HG03571 (cell line): ENCODE measurements at regions not wholly inside any gene's neighbourhood (a gene's known extent, or its start where the extent isn't known, plus 50 kb on each side); places are given as distances from the start of the nearest gene placed in this dataset.
A peak's percentile ranks its signal among the peaks of the same experiment; 100 is the strongest.

Experiments used
- ATAC-seq: cut with Tn5 transposase; IDR thresholded peaks from one replicate; pipeline ENCODE4 v1.9.1; 2021; ENCODE audit not compliant: unreplicated experiment

DNA sequence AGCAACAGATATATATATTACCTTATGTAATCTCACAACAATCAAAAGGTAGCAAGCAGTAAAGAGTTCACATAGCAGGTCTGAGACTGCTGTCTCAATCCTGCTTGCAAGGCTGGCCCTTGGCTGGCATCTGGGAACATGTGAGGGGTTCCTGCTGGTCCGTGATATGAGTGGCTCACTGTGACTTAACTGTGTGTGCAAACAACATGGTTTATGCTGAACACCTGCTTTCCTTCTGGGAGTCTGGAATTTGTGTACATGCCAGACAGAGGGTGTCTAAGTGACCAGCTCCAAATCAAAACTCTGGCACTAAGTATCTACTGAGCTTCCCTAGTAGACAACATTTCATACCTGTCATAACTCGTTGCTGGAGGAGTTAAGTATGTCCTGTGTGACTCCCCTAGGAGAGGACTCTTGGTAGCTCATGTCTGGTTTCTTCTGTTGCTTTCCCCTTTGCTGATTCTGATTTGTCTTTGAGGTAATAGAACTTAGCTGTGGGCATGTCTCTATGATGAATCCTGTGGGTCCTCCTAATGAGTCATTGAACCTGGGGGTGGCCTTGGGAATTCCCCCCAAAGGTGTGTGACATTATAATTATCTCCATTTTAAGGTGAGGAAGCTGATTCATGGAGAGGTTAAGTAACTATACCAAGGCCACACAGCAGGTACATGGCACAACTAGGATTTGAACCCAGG, 131.6 kb upstream of the NEDD9 start:
- ATAC-seq: no peak

DNA sequence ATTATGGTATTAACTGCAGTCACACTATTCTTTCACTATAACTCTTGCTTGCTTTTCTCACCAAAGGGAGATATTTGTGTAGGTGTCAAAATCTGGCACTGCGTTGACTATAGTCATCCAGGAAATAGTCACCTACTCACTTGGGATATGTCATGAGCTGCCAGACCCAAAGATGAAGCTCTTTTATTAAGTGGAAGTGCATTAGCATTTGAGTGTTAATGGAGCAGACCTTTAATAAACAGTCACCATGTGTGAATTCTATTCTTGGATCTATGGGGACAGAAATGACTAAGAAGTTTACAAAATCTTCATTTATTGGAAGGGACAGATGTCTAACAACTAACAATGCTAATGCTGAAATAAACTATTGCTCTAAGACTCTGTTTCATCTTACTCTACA, 130.1 kb upstream of the NEDD9 start:
- no peak for ATAC-seq

DNA sequence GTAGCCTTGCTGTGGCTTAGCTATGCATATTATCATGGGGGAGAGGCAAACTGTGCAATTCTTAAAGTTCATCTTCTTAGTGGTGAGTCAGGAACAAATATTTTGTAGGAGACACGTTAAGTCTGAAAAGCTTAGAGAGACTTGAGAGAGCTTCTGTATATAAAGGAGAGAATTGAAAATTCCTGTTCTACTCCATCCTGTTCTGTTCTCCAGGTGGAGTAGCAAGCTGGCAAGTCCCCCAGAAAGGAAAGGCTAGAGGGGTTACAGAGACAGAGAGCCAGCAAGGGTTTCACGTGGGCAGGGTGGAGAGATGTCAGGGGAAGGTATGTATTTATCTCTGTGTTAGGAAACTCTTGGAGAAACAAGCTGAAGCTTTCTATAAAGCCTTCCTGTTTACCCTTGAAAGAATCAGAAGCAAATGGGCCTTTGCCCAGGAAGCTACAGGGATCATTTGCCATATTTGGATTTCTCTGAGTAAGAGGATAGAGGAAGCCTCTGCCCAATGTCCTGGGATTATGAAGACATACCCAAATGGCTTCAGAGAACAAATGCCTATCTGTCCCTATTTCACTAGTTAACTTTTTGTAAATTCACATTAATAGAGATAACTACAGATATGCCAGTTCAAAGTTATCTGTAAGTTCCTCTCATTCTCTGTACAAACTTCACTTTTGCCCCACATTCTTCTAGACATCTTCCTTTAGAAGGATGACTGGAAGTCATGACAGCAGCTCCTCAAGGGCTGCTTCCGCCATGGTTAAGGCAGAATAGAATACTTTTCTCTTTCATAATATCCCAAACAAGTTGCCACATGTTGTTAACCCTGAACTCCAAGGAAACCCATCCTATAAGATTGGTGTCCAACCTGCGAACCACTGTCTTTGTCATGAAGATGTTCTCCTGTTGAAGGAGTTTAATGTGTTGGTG, 126.7 kb upstream of the NEDD9 start:
- no peak for ATAC-seq

DNA sequence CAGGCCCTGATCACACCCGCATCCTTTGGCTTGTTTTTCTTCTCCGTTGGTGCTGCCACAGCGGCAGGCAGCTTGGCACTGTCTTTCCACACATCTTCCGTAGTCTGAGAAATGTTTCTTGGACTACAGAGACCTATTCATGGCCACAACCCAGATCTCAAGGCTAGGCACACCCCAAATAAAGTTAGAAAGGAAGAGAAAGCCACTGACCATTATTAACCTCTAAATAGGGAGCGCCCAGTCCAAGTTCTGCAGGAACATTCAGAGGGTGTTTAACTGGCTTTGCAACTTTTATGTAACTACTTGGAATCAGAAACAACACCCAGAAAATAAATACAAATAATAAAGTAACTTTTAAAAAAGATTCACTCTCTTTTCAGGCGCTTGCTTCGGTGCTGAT, 124.8 kb upstream of the NEDD9 start:
- ATAC-seq: no peak

DNA sequence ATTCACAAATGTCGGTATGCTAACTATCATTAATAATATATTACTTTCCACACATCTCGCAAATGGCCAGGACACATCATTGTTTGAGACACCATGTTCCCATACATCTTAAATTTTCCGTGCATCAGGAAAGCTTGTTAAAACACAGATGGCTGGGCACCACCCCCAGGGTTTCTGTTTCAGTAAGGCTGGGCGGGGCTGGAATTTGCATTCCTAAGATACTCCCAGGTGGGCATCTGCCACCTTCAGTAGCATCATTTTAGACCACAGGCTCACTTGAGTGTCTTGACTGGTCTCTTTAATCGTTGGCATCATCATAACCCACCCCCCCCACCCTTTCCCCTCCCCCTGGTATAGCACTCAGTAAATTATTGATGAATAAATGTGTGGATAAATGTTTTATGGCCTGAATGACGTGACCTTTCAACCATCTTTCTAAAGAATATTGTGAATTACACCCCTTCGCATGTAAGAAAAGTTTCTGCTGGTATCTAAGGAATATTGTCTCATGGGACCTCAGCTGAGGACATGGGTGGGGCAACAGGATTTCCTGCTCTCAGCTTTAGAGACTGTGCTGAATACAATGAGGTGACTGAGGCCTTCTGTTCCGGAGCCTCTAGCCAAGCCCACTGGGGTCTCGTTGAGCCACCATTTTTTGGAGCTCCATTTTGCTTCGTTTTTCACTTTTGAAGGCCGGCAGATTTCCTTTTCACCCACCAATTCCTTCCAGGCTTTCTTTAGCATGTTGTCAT, 124.1 kb upstream of the NEDD9 start:
- ATAC-seq: no peak

DNA sequence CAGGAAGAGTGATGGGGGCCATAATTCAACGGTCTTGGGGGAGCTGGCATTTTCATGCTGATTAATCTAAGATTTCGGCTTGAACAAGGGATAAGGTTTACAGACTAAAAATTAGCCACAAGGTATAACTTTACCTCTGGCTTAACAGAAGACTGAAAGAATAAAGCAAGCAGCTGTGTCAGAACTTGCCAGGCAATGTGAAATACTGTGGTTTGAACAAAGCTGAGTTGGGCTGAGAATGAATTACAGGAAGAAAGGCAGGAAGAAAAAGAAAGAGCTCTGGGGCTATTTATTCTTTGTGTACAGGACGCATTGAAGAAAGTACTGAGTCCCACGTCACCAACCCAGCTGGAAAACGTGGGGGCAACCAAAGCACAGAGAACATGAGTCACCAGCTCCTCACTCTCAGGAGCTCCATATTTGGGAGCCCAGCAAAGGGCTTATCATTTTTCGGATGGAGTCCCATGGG, 121.5 kb upstream of the NEDD9 start:
- no peak for ATAC-seq

DNA sequence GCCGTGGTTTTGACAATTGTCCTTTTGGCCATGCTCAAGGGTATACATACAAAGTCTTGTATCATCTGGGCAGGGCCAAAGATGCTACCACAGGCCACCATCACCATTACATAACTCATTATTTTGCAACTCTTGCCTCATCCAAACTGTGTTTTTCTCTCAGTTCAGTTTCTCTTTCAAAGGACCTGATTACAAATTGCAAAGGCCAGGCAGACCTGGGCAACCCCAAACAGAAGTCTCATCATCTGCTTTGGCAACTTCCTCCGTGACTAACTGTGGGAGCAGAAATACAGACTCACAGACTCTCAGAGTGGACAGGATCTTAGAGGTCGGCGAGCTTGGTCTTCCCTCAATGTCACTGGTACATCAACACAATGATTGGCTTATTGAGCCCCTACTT, 117.8 kb upstream of the NEDD9 start:
- ATAC-seq: no peak

DNA sequence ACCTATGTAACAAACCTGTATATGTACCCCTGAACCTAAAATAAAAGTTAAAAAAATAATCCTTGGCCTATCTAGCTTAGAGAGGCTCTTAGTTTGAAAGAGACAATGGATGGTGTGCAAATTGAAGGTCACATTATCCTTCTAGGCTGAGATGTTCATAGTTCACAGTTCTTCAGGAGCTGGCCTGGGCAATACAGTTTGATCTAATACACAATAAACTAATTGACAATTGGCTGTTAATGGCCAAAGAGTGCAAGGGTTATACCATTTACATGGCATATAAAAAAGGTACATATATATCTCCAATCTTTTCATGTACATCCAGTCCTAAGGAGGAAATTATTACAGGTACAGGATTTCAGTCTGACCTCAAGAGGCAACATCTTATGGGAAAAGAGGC, 117.4 kb upstream of the NEDD9 start:
- ATAC-seq: no peak

DNA sequence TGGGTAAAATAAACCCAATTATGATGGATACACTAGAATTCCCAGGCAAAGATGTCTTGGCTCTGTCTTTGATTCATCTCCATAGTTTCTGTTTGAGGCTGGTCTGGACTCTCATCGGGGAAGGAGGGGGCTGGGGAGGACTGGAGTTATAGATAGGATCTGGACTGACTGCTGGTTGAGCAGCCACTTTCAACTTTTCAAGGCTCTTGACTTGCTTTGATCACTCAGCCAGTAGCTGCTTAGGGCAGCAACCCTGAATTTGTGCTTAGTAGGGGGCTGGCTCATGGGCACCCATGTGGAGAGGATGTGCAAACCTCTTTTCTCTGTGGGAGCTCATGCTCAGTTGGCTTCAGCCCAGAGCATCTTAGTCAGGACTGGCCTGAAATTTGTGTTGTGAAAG, 114.0 kb upstream of the NEDD9 start:
- peak; percentile 57 for ATAC-seq

DNA sequence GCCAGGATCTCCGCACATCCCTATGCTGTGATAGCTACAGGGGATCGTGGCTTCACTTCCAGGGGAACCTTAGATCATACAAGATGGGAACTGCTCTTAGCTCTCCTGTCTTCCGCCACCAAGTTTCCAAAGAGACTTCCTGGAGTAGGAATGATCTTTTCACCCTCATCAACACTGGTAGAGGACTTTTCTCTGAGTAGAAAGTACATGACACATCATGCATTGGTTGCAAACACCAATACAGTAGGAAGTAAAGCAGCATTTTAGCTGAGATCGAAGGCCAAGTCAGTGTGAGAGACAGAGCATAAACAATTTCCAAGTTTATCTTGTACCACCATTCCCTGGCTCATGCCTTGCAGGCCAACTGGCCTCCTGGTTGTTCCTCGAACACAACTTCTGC, 113.1 kb upstream of the NEDD9 start:
- no peak for ATAC-seq

DNA sequence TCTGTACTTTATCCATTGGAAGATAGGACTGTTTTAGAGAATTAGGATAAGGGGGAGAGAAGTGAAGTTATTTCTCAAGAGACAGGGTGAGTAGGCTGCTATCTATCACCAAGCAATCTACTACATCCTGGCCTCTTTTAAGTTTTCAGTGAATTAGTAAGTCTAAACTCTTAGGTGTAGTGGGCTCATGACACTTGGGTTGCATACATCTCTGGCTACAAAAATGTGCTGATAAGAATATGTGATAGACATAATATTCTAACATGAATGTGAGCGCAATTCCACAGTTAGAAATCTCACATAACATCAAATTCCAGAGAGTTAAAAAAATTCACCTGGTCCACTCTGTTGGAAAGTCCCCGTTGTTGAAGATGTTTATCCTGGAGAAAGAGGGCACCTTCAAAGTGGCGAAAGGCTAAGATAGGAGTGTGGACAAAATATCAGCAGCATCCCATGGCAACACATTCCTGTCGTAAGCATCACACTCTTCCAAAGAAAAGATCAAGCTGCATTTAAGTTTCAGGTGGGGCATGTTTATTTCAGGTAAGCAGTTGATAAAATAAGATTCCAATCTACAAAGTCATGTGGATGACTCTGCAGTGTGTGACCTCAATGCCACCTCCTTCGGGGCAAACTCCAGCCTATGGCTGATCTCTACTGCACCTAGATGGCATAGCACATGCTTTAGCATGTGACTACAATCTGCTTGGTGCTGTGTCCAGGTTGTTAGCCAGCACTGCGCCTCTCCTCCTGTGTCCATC, 111.7 kb upstream of the NEDD9 start:
- no peak for ATAC-seq

DNA sequence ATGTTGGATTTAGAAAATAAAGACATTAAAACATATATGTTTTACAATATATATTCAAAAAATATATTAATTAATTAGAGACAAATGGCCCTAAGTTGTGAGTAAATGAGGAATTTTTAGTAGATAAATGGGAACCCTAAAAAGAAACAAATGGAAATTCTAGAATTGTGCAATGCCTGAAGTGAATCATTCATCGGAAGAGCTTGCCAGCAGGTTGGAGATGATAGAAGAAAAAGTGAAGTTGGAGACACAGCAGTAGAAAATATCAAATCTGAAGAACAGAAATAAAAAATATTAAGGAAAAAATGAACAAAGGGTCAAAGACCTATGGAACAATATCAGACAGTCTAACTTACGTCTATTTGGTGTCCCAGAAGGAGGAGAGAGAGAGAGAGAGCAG, 109.4 kb upstream of the NEDD9 start:
- ATAC-seq: no peak

DNA sequence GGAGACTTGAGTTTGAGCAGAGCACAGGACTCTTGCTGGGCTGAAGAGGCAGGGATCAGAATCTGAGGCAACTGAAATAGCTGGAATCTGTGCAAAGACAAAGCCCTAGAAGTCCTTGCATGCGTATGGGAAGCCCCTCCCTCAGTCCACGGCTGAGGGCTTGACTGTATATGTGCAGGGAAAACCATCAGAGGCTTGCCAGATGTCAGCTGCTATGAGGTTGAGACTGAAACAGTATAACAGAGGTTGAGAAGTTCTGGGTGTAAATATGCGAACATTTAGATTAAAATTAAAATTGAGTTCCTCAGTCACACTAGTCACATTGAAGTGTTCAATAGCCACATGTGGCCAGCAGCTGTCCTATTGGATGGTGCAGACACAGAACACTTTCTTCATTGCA, 108.8 kb upstream of the NEDD9 start:
- no peak for ATAC-seq

DNA sequence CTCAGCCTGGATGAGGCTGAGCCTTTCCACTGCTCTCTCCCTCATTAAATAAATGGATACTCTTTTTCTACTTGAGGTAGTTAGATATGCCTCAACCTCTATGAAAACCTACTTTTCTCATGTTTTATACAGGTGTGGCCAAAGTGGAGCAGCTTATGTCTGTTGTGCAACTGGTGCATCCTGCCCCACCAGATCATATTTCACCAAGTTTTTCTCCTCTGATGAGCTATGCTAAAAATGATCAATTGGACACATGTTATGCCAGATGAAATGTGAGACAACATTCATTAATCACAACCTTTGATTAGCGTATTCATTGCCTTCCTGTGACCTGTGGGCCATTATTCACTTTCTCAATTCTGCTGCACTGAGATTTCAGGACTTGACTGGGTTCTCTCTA, 106.9 kb upstream of the NEDD9 start:
- ATAC-seq: no peak

DNA sequence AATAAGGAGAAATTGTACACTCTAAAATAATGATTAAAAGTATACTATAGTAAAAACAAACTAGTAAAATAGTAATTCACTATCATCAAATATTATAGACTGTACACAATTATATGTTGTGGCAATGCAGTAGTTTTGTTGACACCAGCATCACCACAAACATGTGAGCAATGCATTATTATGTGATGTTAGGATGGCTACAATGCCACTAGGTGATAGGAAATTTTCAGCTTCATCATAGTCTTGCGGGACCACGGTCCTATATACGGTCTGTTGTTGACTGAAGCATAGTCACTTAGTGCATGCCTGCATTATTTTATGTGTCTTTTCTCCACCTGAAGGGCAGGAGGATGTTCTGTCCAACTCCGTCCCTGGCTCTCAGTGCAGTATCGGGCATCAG, 104.8 kb upstream of the NEDD9 start:
- no peak for ATAC-seq

DNA sequence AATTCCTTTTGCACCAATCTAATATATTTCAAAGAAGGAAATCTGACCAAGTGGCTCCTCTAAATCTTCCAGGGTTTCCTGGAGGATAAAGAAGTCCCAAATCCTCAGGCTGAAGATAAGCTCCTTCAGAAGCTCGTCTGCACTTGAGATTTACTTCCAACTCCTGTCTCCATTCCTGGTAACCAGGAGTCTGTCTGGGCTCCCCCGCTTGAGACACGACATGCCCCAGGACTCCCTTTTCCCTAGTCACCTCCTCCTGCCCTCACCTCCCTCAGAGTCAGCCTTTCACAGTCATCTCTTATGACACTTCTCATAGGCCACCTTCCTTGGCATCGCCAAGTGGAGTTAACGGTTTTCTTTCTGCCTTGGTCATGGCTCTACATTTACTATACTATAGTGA, 103.4 kb upstream of the NEDD9 start:
- ATAC-seq: no peak

DNA sequence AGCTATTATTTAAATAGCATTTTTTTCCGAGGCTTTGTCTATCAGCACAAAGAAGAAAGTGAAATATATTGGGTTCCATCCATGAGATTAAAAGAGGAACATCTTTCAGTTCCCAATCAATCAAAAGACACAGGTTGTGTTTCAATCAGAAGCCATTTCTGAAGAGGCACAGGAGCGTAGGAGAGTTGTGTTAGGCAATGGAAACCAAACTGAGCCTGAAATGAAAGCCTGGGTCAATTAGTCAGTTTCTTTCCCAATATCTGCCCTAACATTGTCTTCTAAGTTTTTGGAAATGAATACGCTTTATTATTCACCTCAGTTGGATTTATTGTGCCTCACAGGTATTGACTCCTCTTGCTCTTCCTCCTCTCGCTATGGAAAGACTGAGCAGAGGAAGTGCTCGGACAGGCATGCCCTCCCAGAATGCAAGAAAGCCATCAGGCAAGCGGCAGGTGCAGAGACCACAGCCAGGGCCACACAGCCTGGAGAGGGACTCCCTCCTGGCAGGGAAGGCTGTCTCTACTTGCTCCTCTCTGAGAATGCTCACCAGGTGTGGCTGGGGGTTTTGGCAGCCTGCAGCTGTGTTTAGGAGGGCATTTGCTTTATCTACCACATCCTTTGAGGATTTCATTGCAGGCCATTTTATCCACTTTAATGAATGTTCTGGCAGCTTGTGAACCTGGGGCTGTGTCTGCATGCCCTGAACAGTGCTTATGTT, 100.8 kb upstream of the NEDD9 start:
- no peak for ATAC-seq

DNA sequence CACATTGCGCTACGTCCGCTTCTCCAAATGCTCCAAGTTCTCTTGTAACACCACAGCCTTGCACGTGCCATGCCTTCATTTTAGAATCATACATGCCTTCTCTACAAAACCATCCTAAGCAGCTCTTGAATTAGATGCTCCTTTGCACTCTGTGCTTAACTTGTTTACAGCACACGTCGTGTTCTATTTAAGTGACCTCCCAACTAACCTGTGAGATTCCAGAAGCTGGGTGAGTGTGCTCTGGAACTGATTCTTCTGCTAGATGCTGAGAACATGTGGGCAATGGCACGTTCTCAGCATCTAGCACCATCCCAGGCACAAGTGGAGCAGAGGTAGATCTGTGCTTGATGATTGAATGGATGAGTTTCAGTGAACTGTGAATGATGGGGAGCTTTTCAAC, 100.0 kb upstream of the NEDD9 start:
- ATAC-seq: no peak

DNA sequence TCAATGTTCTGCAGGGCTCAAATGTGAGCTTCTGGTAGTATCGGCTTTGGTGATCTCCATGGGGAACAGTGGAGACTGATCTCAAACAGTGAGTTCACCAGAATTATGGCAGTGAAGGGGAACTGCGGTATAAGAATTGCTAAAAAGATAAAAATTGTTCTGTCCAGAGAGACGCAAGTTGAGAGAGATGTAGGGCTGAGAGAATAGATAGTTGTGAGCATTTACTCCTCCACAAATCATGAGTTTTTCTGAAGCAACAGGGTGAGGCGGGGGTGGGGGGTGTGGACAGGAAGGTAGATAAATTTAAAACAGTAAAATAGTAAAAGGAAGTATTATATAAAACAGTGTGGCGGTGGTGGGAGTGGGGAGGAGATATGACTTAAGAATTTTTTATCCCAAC, 98.6 kb upstream of the NEDD9 start:
- no peak for ATAC-seq

DNA sequence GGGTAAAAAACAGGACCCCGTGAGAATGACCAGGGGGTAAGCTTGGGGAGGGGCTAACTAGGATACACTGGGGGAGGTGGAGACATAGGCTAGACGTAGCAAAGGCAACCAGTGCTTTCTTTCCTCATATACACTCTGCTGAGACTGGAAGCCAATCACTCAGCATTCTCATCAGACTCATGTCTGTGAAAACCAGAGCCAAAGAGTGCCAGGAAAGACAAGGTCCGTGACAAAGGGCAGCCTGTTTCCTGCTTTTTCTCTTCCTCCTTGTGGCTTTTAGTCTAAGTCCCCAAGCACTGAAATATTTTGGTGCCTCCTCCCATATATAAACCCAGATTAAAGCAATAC, 97.9 kb upstream of the NEDD9 start:
- ATAC-seq: no peak
